Neural cell (in vitro differentiated cells): ENCODE measurements at regions not wholly inside any gene's neighbourhood (a gene's known extent, or its start where the extent isn't known, plus 50 kb on each side); places are given as distances from the start of the nearest gene placed in this dataset.

Experiments used
- H2AFZ ChIP-seq: fragments of 200-600, 300-800 bp; sonication (generic), shearing (Covaris generic); 2 replicates; pipeline ENCODE4 v1.6.0; 2014; ENCODE audit warnings: low read depth, mild to moderate bottlenecking, antibody characterized with exemption, low read length, moderate library complexity
- H3F3A ChIP-seq: fragments of 200-600 bp; shearing (Covaris generic); 2 replicates; pipeline ENCODE4 v1.6.1; 2016; ENCODE audit warnings: mild to moderate bottlenecking, moderate library complexity, mixed read lengths, antibody characterized with exemption, low read length; ENCODE audit not compliant: insufficient read depth, poor library complexity, severe bottlenecking
- H3K27ac ChIP-seq: fragments of 200-600, 300-800 bp; sonication (generic), shearing (Covaris generic); 2 replicates; pipeline ENCODE4 v1.5.1; 2014; ENCODE audit warnings: mild to moderate bottlenecking, low read length, moderate library complexity
- H3K27me3 ChIP-seq: fragments of 300-800, 200-600 bp; sonication (generic), shearing (Covaris generic); 2 replicates; pipeline ENCODE4 v1.6.0; 2014; ENCODE audit warnings: mild to moderate bottlenecking, low read depth, low read length, moderate library complexity; ENCODE audit not compliant: insufficient read depth
- H3K36me3 ChIP-seq: fragments of 300-800, 200-600 bp; sonication (generic), shearing (Covaris generic); 2 replicates; pipeline ENCODE4 v1.5.1; 2014; ENCODE audit warnings: mild to moderate bottlenecking, antibody characterized with exemption, low read length, moderate library complexity; ENCODE audit not compliant: insufficient read depth
- H3K4me2 ChIP-seq: fragments of 300-800, 200-600 bp; sonication (generic), shearing (Covaris generic); 2 replicates; pipeline ENCODE4 v1.6.0; 2014; ENCODE audit warnings: mild to moderate bottlenecking, low read length
- H3K4me3 ChIP-seq: fragments of 300-800, 200-600 bp; sonication (generic), shearing (Covaris generic); 2 replicates; pipeline ENCODE4 v1.5.1; 2014; ENCODE audit warnings: mild to moderate bottlenecking, low read length, moderate library complexity
- H3K79me2 ChIP-seq: fragments of 200-600 bp; shearing (Covaris generic); replicated peaks from 2 replicates; pipeline ENCODE4 v1.6.0; 2014; ENCODE audit warnings: mild to moderate bottlenecking, low read length, moderate library complexity; ENCODE audit not compliant: insufficient read depth
- H3K9ac ChIP-seq: fragments of 300-800, 200-600 bp; sonication (generic), shearing (Covaris generic); 2 replicates; pipeline ENCODE4 v1.6.1; 2016; ENCODE audit warnings: mild to moderate bottlenecking, low read length, mixed read lengths
- H3K9me2 ChIP-seq: fragments of 200-600 bp; shearing (Covaris generic); 2 replicates; pipeline ENCODE4 v1.6.1; 2016; ENCODE audit warnings: mild to moderate bottlenecking, low read length, mixed read lengths; ENCODE audit not compliant: insufficient read depth
- H3K9me3 ChIP-seq: fragments of 200-600, 300-800 bp; sonication (generic), shearing (Covaris generic); 2 replicates; pipeline ENCODE4 v1.6.1; 2016; ENCODE audit warnings: mild to moderate bottlenecking, mixed run types, low read length, moderate library complexity, mixed read lengths
- H4K20me1 ChIP-seq: fragments of 200-600 bp; shearing (Covaris generic); 2 replicates; pipeline ENCODE4 v1.6.1; 2016; ENCODE audit warnings: mild to moderate bottlenecking, mixed run types; ENCODE audit not compliant: insufficient read depth
- EZH2 ChIP-seq: fragments of 200-600, 300-800 bp; shearing (Covaris generic), sonication (generic); IDR thresholded peaks from 2 replicates; pipeline ENCODE4 v1.6.1; 2014; ENCODE audit warnings: antibody characterized with exemption, low read length, borderline replicate concordance, mild to moderate bottlenecking; ENCODE audit not compliant: insufficient read depth, poor library complexity, severe bottlenecking
- MXI1 ChIP-seq: fragments of 450-650 bp; conservative IDR thresholded peaks from 2 replicates; pipeline ENCODE4 v1.6.1; 2014; ENCODE audit warnings: antibody characterized with exemption, mild to moderate bottlenecking; ENCODE audit not compliant: poor library complexity, severe bottlenecking
- POLR2AphosphoS5 ChIP-seq: IDR thresholded peaks from 2 replicates; pipeline ENCODE4 v1.6.1; 2012
- RAD21 ChIP-seq: fragments of 450-650 bp; conservative IDR thresholded peaks from 2 replicates; pipeline ENCODE4 v1.6.1; 2014; ENCODE audit warnings: antibody characterized with exemption, mild to moderate bottlenecking, moderate library complexity
- SMC3 ChIP-seq: fragments of 450-650 bp; conservative IDR thresholded peaks from 2 replicates; pipeline ENCODE4 v1.6.1; 2014; ENCODE audit warnings: antibody characterized with exemption, mild to moderate bottlenecking, moderate library complexity; ENCODE audit not compliant: poor library complexity
- TAF1 ChIP-seq: IDR thresholded peaks from 2 replicates; pipeline ENCODE4 v1.6.1; 2012; ENCODE audit warnings: low read depth
- TF ChIP-seq, protein P1 (sequence below): fragments of 450-650 bp; IDR thresholded peaks from 2 replicates; pipeline ENCODE4 v1.5.1; 2014; ENCODE audit warnings: antibody characterized with exemption, mild to moderate bottlenecking, moderate library complexity; ENCODE audit not compliant: poor library complexity, severe bottlenecking

DNA sequence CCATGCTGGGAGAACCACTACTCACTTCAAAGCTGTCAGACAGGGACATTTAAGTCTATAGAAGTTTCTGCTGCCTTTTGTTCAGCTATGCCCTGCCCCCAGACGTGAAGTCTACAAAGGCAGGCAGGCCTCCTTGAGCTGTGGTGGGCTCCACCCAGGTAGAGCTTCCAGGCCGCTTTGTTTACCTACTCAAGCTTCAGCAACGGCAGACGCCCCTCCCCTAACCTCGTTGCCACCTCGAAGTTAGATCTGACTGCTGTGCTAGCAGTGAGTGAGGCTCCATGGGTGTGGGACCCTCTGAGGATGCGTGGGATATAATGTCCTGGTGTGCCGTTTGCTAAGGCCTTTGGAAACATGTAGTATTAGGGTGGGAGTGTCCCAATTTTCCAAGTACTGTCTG lies 276.7 kb downstream of the ZIC4 start:
- Histone ChIP-seq H2AFZ (no peak overlapping the region), H3K27me3 (no peaks in the 10 kb centered on the region), H3F3A (no peaks in the 10 kb centered on the region), H3K9me3 (peaks cover 2% of the 10 kb centered on the region), H3K36me3 (no peaks in the 10 kb centered on the region), H3K27ac (no peak overlapping the region), H3K9me2 (no peaks in the 10 kb centered on the region), H3K4me2 (no peak overlapping the region), H3K79me2 (no peaks in the 10 kb centered on the region), H3K9ac (no peak overlapping the region), H4K20me1 (no peaks in the 10 kb centered on the region), H3K4me3 (no peak overlapping the region)
- TF ChIP-seq POLR2AphosphoS5 (no peak), TAF1 (no peak), MXI1 (no peak), EZH2 (no peak)

DNA sequence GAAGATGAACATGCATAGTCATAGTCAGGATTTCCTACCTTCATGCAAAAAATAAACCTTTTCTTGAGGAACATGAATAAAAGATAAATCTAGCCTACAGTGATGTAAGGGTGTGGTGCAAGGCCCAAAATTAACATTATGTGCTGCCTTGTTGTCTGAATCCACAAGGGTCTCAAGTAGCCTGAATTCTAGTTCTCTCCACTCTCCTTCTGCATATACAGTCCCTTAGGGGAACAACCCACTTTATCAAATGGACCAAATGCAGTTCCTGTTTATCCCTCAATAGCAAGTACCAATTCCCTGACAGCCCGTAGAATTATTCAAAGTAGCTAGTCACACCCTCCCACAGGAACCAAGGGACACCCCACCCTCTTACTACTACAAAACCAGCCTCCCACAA lies 284.0 kb downstream of the ZIC4 start:
- Histone ChIP-seq H3K9me2 (no peaks in the 10 kb centered on the region), H3K4me2 (no peak overlapping the region), H3K9ac (no peak overlapping the region), H3K27ac (no peak overlapping the region), H4K20me1 (no peaks in the 10 kb centered on the region), H3K79me2 (no peaks in the 10 kb centered on the region), H2AFZ (no peak overlapping the region), H3F3A (no peaks in the 10 kb centered on the region), H3K36me3 (no peaks in the 10 kb centered on the region), H3K27me3 (no peaks in the 10 kb centered on the region), H3K4me3 (no peak overlapping the region), H3K9me3 (no peaks in the 10 kb centered on the region)
- TF ChIP-seq MXI1, result no peak

DNA sequence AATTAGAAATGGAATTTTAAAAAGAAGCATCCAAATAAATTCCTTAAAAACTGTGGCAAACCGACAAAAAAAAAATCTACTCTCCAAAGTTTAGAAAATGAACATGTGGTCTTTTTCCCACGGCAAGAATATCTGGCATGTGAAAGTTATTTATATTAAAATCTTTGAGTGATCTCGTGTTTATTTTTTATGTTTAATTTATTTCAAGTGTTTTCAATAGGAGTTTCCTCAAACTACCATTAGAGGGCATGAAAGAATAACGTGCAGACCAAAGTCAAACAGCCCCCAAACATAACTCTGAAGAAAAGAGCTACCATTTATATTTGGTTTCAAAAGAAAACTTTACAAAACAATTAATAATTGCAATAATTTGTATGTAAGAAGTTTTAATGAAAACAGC lies 286.4 kb downstream of the ZIC4 start:
- H3K36me3 ChIP-seq, result no peaks in the 10 kb centered on the region
- no peaks in the 10 kb centered on the region for H3K27me3 ChIP-seq
- no peak overlapping the region for H3K4me3 ChIP-seq
- no peak overlapping the region for H2AFZ ChIP-seq
- no peaks in the 10 kb centered on the region for H3F3A ChIP-seq
- no peaks in the 10 kb centered on the region for H3K9me3 ChIP-seq
- no peak overlapping the region for H3K27ac ChIP-seq
- H3K4me2 ChIP-seq, result no peak overlapping the region
- no peaks in the 10 kb centered on the region for H3K79me2 ChIP-seq
- no peaks in the 10 kb centered on the region for H4K20me1 ChIP-seq
- TF ChIP-seq SMC3, result peak; percentile 76
- peak; percentile 79 for TF ChIP-seq RAD21
- TF ChIP-seq, protein P1, sequence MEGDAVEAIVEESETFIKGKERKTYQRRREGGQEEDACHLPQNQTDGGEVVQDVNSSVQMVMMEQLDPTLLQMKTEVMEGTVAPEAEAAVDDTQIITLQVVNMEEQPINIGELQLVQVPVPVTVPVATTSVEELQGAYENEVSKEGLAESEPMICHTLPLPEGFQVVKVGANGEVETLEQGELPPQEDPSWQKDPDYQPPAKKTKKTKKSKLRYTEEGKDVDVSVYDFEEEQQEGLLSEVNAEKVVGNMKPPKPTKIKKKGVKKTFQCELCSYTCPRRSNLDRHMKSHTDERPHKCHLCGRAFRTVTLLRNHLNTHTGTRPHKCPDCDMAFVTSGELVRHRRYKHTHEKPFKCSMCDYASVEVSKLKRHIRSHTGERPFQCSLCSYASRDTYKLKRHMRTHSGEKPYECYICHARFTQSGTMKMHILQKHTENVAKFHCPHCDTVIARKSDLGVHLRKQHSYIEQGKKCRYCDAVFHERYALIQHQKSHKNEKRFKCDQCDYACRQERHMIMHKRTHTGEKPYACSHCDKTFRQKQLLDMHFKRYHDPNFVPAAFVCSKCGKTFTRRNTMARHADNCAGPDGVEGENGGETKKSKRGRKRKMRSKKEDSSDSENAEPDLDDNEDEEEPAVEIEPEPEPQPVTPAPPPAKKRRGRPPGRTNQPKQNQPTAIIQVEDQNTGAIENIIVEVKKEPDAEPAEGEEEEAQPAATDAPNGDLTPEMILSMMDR, result peak; percentile 73
- TF ChIP-seq POLR2AphosphoS5, result no peak
- no peak overlapping the region for H3K9ac ChIP-seq
- no peaks in the 10 kb centered on the region for H3K9me2 ChIP-seq

DNA sequence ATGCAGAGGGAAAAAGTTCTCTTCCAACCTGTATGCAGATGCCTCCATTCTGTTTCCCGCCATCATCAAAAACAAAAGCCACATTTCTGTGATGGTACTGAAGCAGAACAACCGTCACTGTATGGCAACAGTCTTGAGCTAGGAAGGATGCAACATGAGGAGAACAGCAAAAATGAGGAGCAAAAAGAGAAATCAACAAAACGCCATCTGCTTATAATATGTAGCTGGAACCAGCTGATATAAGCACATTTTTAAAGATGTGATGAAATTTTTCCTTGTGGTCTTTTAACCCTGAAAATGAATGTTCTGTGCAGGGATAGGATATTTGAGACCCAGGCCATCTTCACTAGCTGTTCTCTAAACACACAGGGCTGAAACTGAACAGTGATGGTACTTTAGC lies 287.0 kb downstream of the ZIC4 start:
- Histone ChIP-seq H3K27ac (no peak overlapping the region), H3K4me2 (no peak overlapping the region), H4K20me1 (no peaks in the 10 kb centered on the region), H3K27me3 (no peaks in the 10 kb centered on the region), H3F3A (no peaks in the 10 kb centered on the region), H3K9me3 (no peaks in the 10 kb centered on the region), H3K4me3 (no peak overlapping the region), H3K36me3 (no peaks in the 10 kb centered on the region), H3K79me2 (no peaks in the 10 kb centered on the region), H2AFZ (no peak overlapping the region), H3K9me2 (no peaks in the 10 kb centered on the region), H3K9ac (no peak overlapping the region)
- TF ChIP-seq RAD21 (no peak), EZH2 (no peak), TAF1 (no peak), SMC3 (no peak), POLR2AphosphoS5 (no peak)
- TF ChIP-seq, protein P1, result no peak
